ENCODE measurements at regions not wholly inside any gene's neighbourhood (a gene's known extent, or its start where the extent isn't known, plus 50 kb on each side); places are given as distances from the start of the nearest gene placed in this dataset.
"Not testable (repeated sequence)": the region's sequence is repeated elsewhere in the genome, so short reads cannot be mapped to it uniquely, and the experiment has no call there.

DNA sequence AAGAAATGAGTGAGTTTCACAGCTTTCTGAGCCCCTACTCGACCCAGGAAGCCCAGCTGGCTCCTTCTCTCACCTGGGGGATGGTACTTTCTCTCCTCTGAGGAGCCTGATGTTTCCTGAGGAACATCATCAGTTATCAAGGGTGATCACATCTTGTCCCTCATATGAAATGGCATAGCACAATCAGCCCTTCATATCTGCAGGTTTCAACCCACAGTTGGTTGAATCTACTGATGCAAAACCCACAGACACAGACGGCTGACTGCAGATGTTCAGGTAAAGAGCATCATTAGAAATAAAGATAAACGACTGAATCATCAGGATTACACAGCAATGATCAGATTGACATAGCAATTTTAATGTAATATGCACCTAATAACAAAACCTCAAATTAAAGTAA, 93.6 kb upstream of the OSTN start:
- TF ChIP-seq, protein P1, sequence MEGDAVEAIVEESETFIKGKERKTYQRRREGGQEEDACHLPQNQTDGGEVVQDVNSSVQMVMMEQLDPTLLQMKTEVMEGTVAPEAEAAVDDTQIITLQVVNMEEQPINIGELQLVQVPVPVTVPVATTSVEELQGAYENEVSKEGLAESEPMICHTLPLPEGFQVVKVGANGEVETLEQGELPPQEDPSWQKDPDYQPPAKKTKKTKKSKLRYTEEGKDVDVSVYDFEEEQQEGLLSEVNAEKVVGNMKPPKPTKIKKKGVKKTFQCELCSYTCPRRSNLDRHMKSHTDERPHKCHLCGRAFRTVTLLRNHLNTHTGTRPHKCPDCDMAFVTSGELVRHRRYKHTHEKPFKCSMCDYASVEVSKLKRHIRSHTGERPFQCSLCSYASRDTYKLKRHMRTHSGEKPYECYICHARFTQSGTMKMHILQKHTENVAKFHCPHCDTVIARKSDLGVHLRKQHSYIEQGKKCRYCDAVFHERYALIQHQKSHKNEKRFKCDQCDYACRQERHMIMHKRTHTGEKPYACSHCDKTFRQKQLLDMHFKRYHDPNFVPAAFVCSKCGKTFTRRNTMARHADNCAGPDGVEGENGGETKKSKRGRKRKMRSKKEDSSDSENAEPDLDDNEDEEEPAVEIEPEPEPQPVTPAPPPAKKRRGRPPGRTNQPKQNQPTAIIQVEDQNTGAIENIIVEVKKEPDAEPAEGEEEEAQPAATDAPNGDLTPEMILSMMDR (IDR thresholded peaks at IDR 0.05; ENCODE audit: insufficient read depth, low read depth, low read length) = no peak
- H3K4me3 ChIP-seq (ENCODE audit: low read depth, low read length) = no peak overlapping the region
- POLR2A ChIA-PET = no interaction called here
- CTCF ChIA-PET = no interaction called here
- DNase-seq (ENCODE audit: low read depth) = no peak
- no peaks in the 10 kb centered on the region for H3K36me3 ChIP-seq (ENCODE audit: control insufficient read depth, insufficient read depth, low read length)
- no peaks in the 10 kb centered on the region for H3K27me3 ChIP-seq (ENCODE audit: control insufficient read depth, insufficient read depth, low read length)

DNA sequence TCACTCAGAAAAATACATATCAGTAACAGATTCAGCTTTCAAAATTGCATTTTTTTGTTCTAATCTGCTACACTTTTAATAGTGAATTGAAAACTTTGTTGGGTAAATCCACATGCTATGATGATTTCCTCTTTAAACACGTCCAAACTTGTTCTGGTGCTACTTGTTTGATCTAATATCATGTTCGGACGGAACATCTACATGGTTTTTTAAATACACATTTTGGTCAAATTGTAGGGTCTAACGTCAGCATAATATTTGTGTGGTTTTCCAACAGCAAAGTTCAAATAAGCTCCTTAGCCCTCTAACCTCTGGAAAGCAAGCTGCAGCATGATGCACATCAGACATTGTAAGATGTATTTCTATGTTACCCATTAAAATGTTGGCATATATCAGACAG, 98.5 kb upstream of the OSTN start:
- TF ChIP-seq, protein P1 (IDR thresholded peaks at IDR 0.05; ENCODE audit: insufficient read depth, low read depth, low read length) = no peak
- Histone ChIP-seq H3K36me3 (ENCODE audit: control insufficient read depth, insufficient read depth, low read length) (no peaks in the 10 kb centered on the region), H3K27me3 (ENCODE audit: control insufficient read depth, insufficient read depth, low read length) (no peaks in the 10 kb centered on the region), H3K4me3 (ENCODE audit: low read depth, low read length) (no peak overlapping the region)
- no peak for DNase-seq (ENCODE audit: low read depth)
- ChIA-PET CTCF (interaction anchor here (1.2 kb wide), 1 partner anchor 1344 kb away, joined by 3 read pairs; no protein-coding TSS in a partner anchor), POLR2A (no interaction called here)

DNA sequence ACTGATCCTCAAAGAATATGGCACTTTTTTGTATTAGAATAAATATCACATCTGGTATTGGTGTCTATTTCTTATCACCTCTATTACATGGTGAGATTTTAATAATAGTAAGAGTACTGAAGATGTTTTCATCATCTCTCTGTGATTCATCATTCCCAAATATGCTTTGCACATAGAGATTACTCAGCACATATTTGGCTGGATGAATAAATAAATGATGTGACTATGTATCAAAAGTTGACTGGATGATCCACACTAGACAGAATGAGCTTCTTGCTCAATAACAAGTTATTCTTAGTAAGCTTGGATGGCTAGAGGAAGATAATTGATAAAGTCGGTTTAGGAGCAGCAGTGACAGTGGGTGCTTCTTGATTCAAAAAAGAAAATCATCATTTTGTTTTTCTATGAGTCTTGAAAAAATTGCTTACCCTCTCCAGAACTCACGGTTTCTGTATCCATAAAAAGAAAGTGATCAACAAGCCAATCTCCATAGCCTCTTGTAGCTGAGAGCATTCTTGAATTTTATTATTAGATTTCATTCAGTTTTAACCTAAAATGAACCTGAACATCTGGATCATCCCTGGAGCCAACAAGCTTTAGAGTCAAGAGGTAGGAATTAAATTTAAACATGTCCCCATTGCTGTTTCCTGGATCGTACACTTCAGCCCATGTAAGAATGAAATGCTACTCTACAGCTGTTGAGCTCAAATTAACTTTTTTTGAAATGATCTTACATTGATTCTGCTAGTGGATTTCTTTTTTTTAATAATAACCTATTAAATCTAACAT, 104.8 kb upstream of the OSTN start:
- no peak for DNase-seq (ENCODE audit: low read depth)
- TF ChIP-seq, protein P1 (IDR thresholded peaks at IDR 0.05; ENCODE audit: insufficient read depth, low read depth, low read length) = no peak
- CTCF ChIA-PET = interaction anchor here (1.2 kb wide), 1 partner anchor 17 kb away, joined by 3 read pairs; no protein-coding TSS in a partner anchor
- no peaks in the 10 kb centered on the region for H3K36me3 ChIP-seq (ENCODE audit: control insufficient read depth, insufficient read depth, low read length)
- no peaks in the 10 kb centered on the region for H3K27me3 ChIP-seq (ENCODE audit: control insufficient read depth, insufficient read depth, low read length)
- POLR2A ChIA-PET = no interaction called here
- H3K4me3 ChIP-seq (ENCODE audit: low read depth, low read length) = no peak overlapping the region

DNA sequence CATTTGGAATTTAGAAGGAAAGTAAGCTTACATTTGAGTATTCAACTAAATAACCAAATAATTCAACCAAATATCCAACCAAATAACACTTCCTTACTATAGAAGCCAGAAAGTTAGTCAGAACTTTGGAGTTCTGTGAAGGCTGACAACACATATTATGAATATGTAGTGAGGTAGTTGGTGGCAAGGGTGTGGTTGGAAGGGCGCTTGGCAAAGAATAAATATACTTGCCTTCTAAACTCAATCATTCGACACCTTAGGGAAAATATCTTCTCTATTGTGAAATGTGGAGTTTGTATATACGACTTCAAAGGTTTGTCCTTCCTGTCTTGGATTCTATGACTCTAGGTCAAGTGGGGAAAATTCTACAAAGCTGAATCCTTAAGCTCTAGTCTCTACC, 111.7 kb upstream of the OSTN start:
- H3K36me3 ChIP-seq (ENCODE audit: control insufficient read depth, insufficient read depth, low read length) = no peaks in the 10 kb centered on the region
- POLR2A ChIA-PET = no interaction called here
- CTCF ChIA-PET = no interaction called here
- TF ChIP-seq, protein P1 (IDR thresholded peaks at IDR 0.05; ENCODE audit: insufficient read depth, low read depth, low read length) = no peak
- no peak for DNase-seq (ENCODE audit: low read depth)
- H3K4me3 ChIP-seq (ENCODE audit: low read depth, low read length) = no peak overlapping the region
- no peaks in the 10 kb centered on the region for H3K27me3 ChIP-seq (ENCODE audit: control insufficient read depth, insufficient read depth, low read length)

DNA sequence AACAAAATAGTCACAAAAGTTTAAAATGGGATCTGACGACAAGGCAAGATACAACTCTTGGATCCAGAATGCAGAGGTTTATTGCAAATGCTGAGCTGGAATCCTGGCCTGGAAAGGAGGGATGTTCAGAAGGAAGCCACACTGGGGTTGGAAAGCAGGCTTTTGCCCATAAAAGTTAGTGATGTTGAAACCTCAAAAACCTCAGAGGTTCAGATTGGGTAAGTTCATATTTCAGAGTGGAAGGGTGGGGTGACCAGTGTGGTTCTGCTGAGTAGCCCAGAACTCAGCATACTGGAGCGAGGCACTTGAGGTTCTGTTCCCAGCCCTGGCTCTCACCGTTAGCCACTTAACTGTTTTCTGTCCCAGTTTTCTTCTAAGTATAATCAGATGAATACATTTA, 114.0 kb upstream of the OSTN start:
- no peak overlapping the region for H3K4me3 ChIP-seq (ENCODE audit: low read depth, low read length)
- no peak for DNase-seq (ENCODE audit: low read depth)

DNA sequence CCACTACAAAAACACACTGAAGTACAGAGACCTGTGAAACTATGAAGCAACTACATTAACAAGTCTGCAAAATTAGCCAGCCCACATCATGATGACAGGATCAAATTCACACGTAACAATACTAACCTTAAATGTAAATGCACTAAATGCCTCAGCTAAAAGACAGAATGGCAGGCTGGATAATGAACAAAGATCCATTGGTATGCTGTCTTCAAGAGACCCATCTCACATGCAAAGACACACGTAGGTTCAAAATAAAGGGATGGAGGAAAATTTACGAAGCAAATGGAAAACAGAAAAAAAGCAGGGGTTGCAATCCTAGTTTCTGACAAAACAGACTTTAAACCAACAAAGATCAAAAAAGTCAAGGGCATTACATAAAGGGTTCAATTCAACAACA, 120.1 kb upstream of the OSTN start:
- DNase-seq (ENCODE audit: low read depth); H3K36me3 ChIP-seq (ENCODE audit: control insufficient read depth, insufficient read depth, low read length); H3K27me3 ChIP-seq (ENCODE audit: control insufficient read depth, insufficient read depth, low read length); CTCF ChIA-PET; POLR2A ChIA-PET; H3K4me3 ChIP-seq (ENCODE audit: low read depth, low read length): not testable (repeated sequence)

More for the DNA sequence above, 114.0 kb upstream of the OSTN start:
- CTCF ChIA-PET = no interaction called here
- POLR2A ChIA-PET = no interaction called here
- Histone ChIP-seq H3K36me3 (ENCODE audit: control insufficient read depth, insufficient read depth, low read length) (no peaks in the 10 kb centered on the region), H3K27me3 (ENCODE audit: control insufficient read depth, insufficient read depth, low read length) (no peaks in the 10 kb centered on the region)
- TF ChIP-seq, protein P1 (IDR thresholded peaks at IDR 0.05; ENCODE audit: insufficient read depth, low read depth, low read length) = no peak
